ENCODE measurements at regions not wholly inside any gene's neighbourhood (a gene's known extent, or its start where the extent isn't known, plus 50 kb on each side); places are given as distances from the start of the nearest gene placed in this dataset.

DNA sequence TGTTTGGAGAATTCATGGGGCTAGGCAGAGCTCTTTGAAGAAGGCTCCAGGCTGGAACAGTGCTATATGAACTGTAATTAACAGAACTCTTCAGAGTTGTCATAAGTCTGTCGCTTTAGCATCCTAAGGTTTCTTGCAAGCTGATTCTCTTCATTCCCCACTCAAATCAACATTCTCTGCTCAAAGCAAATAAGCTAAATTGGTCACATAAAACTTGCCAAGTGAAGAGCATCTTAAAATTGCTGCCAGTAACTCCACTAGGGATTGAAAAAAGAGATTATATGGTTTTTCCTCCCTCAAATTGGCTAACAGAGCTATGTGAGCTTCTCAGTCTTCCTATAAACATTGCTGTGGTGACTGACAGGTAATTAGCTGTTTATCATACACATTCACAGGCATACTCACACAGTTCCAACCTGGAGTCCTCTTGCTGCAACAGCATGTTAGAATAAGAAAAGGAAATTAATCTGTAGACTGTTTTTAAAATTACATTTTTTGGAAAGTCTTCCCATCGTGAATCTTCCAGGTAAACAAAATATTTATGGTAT, 298.5 kb upstream of the ATP10B start:
- H3K4me3 ChIP-seq (ENCODE audit: low read length in 2 of 2), result no peak overlapping the region
- no peaks in the 10 kb centered on the region for H3K36me3 ChIP-seq (ENCODE audit: control insufficient read depth in 1 of 2, insufficient read depth in 2 of 2, low read length in 1 of 2)
- ATAC-seq (ENCODE audit: low FRiP score) (no peak), DNase-seq (no peak)
- no peaks in the 10 kb centered on the region for H3K9me3 ChIP-seq (ENCODE audit: control insufficient read depth, low read length)
- 77 to 79% methylated on average over 2 of the region's 2 CpGs for WGBS, 2 donors
- no peaks in the 10 kb centered on the region for H3K4me1 ChIP-seq (ENCODE audit: control insufficient read depth in 1 of 2, insufficient read depth in 2 of 2, low read length in 2 of 2)
- intact Hi-C loops (cut with DNase I), result no loop called here
- no peak overlapping the region for H3K27ac ChIP-seq (ENCODE audit: low read depth in 1 of 2, low read length in 2 of 2)
- peaks cover 0 to 2% of the 10 kb centered on the region in 2 donors for H3K27me3 ChIP-seq (ENCODE audit: control insufficient read depth in 1 of 2, insufficient read depth in 2 of 2, low read length in 1 of 2)

DNA sequence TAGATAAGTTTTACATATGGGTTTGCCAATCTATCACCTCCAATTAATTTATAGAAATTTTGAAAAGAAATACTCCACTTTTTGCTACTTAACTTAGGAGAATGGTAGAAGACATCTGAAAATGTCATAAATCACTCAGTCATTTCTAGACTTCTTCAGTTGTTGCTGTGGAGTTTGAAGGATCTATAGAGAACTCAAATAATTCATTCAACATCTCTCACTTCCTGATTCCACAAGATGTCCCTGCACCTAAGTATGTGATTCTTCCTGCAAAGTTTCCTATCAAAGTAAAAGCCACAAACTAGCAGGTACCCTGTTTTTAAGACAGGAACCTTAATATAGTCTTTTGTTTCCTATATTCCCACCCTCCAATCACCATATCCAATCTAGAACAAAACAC, 297.1 kb upstream of the ATP10B start:
- Histone ChIP-seq H3K4me1 (ENCODE audit: control insufficient read depth in 1 of 2, insufficient read depth in 2 of 2, low read length in 2 of 2) (no peaks in the 10 kb centered on the region), H3K36me3 (ENCODE audit: control insufficient read depth in 1 of 2, insufficient read depth in 2 of 2, low read length in 1 of 2) (no peaks in the 10 kb centered on the region), H3K9me3 (ENCODE audit: control insufficient read depth, low read length) (no peaks in the 10 kb centered on the region), H3K27me3 (ENCODE audit: control insufficient read depth in 1 of 2, insufficient read depth in 2 of 2, low read length in 1 of 2) (peaks cover 0 to 2% of the 10 kb centered on the region in 2 donors), H3K4me3 (ENCODE audit: low read length in 2 of 2) (no peak overlapping the region), H3K27ac (ENCODE audit: low read depth in 1 of 2, low read length in 2 of 2) (no peak overlapping the region)
- ATAC-seq (ENCODE audit: low FRiP score) (no peak), DNase-seq (no peak)
- intact Hi-C loops (cut with DNase I), result no loop called here

DNA sequence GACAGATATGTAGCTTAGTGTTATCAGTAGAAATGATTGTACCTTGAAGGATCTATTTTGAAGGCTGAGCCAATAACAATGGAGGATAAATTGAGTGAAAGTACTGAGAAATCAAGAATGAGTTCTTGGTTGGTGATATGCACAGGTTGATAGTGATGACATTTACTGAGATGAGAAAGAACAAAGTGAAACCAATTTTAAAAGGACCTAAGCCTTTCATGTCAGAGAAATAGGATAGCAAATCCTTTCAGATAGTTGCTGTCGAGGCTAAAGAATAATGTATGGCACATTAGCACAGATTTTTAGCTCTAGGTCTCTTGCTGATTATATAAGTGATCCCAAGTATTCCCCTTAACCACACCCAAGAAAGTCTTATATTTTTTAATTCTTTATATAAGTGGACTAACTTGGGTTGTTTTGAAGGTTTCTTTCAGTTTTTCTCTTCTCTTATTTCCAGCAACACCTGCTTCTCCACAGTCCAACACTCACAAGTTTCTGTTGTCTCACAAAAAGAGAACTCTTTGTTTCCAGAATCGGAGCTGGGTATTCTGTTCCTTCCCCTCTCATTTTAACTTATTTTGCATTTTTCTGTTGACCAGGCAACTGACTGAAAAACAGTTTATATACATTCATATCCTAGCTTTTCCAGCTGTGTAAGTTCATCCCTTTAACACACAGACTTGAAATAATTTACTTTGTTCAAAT, 286.9 kb upstream of the ATP10B start:
- no peaks in the 10 kb centered on the region for H3K36me3 ChIP-seq (ENCODE audit: control insufficient read depth in 1 of 2, insufficient read depth in 2 of 2, low read length in 1 of 2)
- no peaks in the 10 kb centered on the region for H3K4me1 ChIP-seq (ENCODE audit: control insufficient read depth in 1 of 2, insufficient read depth in 2 of 2, low read length in 2 of 2)
- DNase-seq (no peak), ATAC-seq (ENCODE audit: low FRiP score) (no peak)
- H3K27me3 ChIP-seq (ENCODE audit: control insufficient read depth in 1 of 2, insufficient read depth in 2 of 2, low read length in 1 of 2), result no peaks in the 10 kb centered on the region
- no peak overlapping the region for H3K27ac ChIP-seq (ENCODE audit: low read depth in 1 of 2, low read length in 2 of 2)
- H3K9me3 ChIP-seq (ENCODE audit: control insufficient read depth, low read length), result no peaks in the 10 kb centered on the region
- WGBS, 2 donors, result 61 to 72% methylated on average over 2 of the region's 2 CpGs
- H3K4me3 ChIP-seq (ENCODE audit: low read length in 2 of 2), result no peak overlapping the region
- intact Hi-C loops (cut with DNase I), result no loop called here

DNA sequence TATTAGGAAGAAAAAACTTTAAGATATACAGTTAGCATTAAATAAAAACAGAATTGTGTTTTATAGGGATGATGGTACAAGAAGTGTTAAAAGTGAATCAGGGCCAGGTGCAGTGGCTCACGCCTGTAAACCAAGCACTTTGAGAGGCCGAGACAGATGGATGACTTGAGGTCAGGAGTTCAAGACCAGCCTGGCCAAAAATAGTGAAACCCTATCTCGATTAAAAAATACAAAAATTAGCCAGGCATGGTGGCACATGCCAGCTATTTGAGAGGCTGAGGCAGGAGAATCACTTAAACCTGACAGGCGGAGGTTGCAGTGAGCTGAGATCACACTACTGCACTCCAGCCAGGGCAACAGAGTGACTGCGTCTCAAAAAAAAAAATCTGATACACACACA, 282.9 kb upstream of the ATP10B start:
- H3K27ac ChIP-seq (ENCODE audit: low read depth in 1 of 2, low read length in 2 of 2), result no peak overlapping the region
- no peaks in the 10 kb centered on the region for H3K4me1 ChIP-seq (ENCODE audit: control insufficient read depth in 1 of 2, insufficient read depth in 2 of 2, low read length in 2 of 2)
- DNase-seq (no peak), ATAC-seq (ENCODE audit: low FRiP score) (no peak)
- WGBS, 2 donors, result 35 to 46% methylated on average over 5 of the region's 5 CpGs
- H3K4me3 ChIP-seq (ENCODE audit: low read length in 2 of 2), result no peak overlapping the region
- H3K36me3 ChIP-seq (ENCODE audit: control insufficient read depth in 1 of 2, insufficient read depth in 2 of 2, low read length in 1 of 2), result no peaks in the 10 kb centered on the region
- intact Hi-C loops (cut with DNase I), result no loop called here
- H3K9me3 ChIP-seq (ENCODE audit: control insufficient read depth, low read length), result no peaks in the 10 kb centered on the region
- H3K27me3 ChIP-seq (ENCODE audit: control insufficient read depth in 1 of 2, insufficient read depth in 2 of 2, low read length in 1 of 2), result no peaks in the 10 kb centered on the region

DNA sequence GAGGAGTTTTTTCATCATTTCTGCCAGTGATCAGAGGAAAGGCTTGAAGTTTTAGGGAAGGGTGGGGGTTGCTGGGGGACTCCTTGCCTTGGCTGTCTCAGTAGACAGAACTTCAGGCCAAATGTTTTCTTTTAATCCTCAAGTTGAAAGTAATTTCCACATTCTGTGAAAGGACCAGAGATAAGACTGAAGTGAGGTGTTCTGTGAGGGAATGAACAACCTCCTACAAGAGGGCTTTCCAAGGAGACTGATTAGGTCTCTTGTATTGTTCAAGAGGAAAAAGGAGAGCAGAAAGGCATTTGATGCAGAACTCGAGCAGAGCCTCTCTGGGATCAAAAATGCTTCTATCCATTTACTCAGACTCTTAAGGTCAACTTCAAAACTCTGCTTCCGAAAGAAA, 282.1 kb upstream of the ATP10B start:
- intact Hi-C loops (cut with DNase I), result no loop called here
- 39 to 48% methylated on average over 2 of the region's 2 CpGs for WGBS, 2 donors

DNA sequence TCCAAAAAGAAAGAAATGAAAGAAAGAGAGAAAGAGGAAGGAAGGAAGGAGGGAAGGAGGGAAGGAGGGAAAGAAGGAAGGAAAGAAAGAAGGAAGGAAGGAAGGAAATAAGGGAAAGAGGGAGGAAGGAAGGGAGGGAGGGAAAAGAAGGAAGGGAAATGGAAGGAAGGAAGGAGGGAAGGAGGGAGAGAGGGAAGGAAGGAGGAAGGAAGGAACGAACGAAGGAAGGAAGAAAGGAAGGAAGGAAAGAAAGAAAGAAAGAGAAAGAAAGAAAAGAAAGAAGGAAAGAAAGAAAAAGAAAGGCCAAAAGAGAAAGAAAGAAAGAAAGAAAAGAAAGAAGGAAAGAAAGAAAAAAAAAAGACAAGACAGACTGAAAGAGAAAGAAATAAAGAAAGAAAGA, 263.9 kb upstream of the ATP10B start:
- intact Hi-C loops (cut with DNase I), result no loop called here
- no peak for ATAC-seq (ENCODE audit: low FRiP score)
- 77 to 85% methylated on average over 2 of the region's 2 CpGs for WGBS, 2 donors

More for the DNA sequence above, 282.1 kb upstream of the ATP10B start:
- no peaks in the 10 kb centered on the region for H3K36me3 ChIP-seq (ENCODE audit: control insufficient read depth in 1 of 2, insufficient read depth in 2 of 2, low read length in 1 of 2)
- H3K27me3 ChIP-seq (ENCODE audit: control insufficient read depth in 1 of 2, insufficient read depth in 2 of 2, low read length in 1 of 2), result no peaks in the 10 kb centered on the region
- no peak overlapping the region for H3K27ac ChIP-seq (ENCODE audit: low read depth in 1 of 2, low read length in 2 of 2)
- DNase-seq (no peak), ATAC-seq (ENCODE audit: low FRiP score) (no peak)
- H3K4me1 ChIP-seq (ENCODE audit: control insufficient read depth in 1 of 2, insufficient read depth in 2 of 2, low read length in 2 of 2), result no peaks in the 10 kb centered on the region
- H3K9me3 ChIP-seq (ENCODE audit: control insufficient read depth, low read length), result peaks cover 1% of the 10 kb centered on the region
- no peak overlapping the region for H3K4me3 ChIP-seq (ENCODE audit: low read length in 2 of 2)

DNA sequence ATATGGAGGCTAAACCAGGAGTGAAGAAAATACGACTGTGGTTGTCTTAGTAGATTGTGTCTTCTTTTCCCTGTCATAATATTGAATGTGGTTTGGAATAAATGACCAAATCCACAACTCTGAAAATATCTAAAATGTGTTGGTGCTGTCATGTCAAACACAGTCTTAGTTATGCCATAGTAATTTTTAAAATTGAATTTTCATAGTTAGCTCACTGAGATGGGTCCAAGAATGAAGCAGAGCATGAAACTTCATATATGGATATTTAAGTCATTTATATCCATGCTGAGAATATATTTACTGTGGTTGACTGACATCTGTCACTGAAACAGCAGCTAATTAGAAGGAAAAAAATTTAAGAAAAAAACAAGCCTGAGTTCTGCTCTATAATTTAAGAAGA, 260.4 kb upstream of the ATP10B start:
- WGBS, 2 donors, result 65 to 72% methylated on average over 1 of the region's 1 CpG
- no peaks in the 10 kb centered on the region for H3K36me3 ChIP-seq (ENCODE audit: control insufficient read depth in 1 of 2, insufficient read depth in 2 of 2, low read length in 1 of 2)
- no peak overlapping the region for H3K27ac ChIP-seq (ENCODE audit: low read depth in 1 of 2, low read length in 2 of 2)
- H3K4me1 ChIP-seq (ENCODE audit: control insufficient read depth in 1 of 2, insufficient read depth in 2 of 2, low read length in 2 of 2), result no peaks in the 10 kb centered on the region
- H3K27me3 ChIP-seq (ENCODE audit: control insufficient read depth in 1 of 2, insufficient read depth in 2 of 2, low read length in 1 of 2), result peaks cover 0 to 1% of the 10 kb centered on the region in 2 donors
- ATAC-seq (ENCODE audit: low FRiP score), result no peak
- no peak overlapping the region for H3K4me3 ChIP-seq (ENCODE audit: low read length in 2 of 2)
- DNase-seq, result no peak
- intact Hi-C loops (cut with DNase I), result no loop called here
- H3K9me3 ChIP-seq (ENCODE audit: control insufficient read depth, low read length), result peaks cover 2% of the 10 kb centered on the region

More for the DNA sequence above, 263.9 kb upstream of the ATP10B start:
- no peak for DNase-seq
- H3K9me3 ChIP-seq (ENCODE audit: control insufficient read depth, low read length), result peaks cover under 1% of the 10 kb centered on the region
- H3K4me1 ChIP-seq (ENCODE audit: control insufficient read depth in 1 of 2, insufficient read depth in 2 of 2, low read length in 2 of 2), result no peaks in the 10 kb centered on the region
- no peak overlapping the region for H3K27ac ChIP-seq (ENCODE audit: low read depth in 1 of 2, low read length in 2 of 2)
- H3K27me3 ChIP-seq (ENCODE audit: control insufficient read depth in 1 of 2, insufficient read depth in 2 of 2, low read length in 1 of 2), result peaks cover 0 to under 1% of the 10 kb centered on the region in 2 donors
- no peaks in the 10 kb centered on the region for H3K36me3 ChIP-seq (ENCODE audit: control insufficient read depth in 1 of 2, insufficient read depth in 2 of 2, low read length in 1 of 2)
- no peak overlapping the region for H3K4me3 ChIP-seq (ENCODE audit: low read length in 2 of 2)

DNA sequence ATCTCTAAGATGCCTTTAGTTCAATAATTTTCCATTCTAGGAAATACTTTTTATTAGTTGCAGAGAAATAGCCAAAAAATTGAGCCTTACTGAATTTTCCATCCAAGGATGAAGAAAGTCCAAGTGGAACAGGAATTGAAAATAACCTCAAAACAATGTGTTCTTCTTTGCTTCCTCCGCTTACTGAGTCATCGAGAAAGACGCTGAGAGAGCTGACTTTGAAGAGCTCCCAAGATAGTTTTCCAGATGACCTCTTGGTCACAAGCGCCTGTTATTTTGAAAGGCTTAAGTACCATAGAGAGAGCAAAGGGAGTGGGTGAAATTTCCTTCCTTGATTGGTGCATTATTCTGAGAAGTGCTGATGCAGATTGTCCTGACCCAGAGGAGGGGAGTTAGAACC, 253.5 kb upstream of the ATP10B start:
- Histone ChIP-seq H3K27ac (ENCODE audit: low read depth in 1 of 2, low read length in 2 of 2) (no peak overlapping the region), H3K4me3 (ENCODE audit: low read length in 2 of 2) (no peak overlapping the region), H3K27me3 (ENCODE audit: control insufficient read depth in 1 of 2, insufficient read depth in 2 of 2, low read length in 1 of 2) (no peaks in the 10 kb centered on the region), H3K36me3 (ENCODE audit: control insufficient read depth in 1 of 2, insufficient read depth in 2 of 2, low read length in 1 of 2) (no peaks in the 10 kb centered on the region), H3K9me3 (ENCODE audit: control insufficient read depth, low read length) (no peaks in the 10 kb centered on the region), H3K4me1 (ENCODE audit: control insufficient read depth in 1 of 2, insufficient read depth in 2 of 2, low read length in 2 of 2) (no peaks in the 10 kb centered on the region)
- intact Hi-C loops (cut with DNase I), result no loop called here
- ATAC-seq (ENCODE audit: low FRiP score) (peak; percentile 60), DNase-seq (no peak)
- WGBS, 2 donors, result 21 to 27% methylated on average over 4 of the region's 4 CpGs

DNA sequence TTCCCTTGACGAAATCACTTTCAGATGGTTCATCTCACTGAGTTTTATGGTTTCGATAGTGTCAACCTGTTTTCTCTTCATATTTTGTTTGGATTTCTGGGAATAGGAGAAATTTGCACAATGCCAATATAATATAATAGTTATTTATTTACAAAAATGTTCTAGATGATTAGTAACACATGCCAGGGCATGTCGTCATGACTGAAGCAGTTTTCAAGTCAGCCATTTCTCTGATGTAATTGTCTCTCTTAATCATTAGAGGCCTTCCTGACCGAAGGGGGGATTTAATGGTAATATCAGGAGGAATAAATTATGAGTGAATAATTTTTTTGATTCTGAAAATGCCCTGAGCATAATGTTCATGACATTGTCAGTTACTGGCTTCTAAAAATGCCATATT, 246.5 kb upstream of the ATP10B start:
- WGBS, 2 donors, result 79 to 80% methylated on average over 4 of the region's 4 CpGs
- Histone ChIP-seq H3K27me3 (ENCODE audit: control insufficient read depth in 1 of 2, insufficient read depth in 2 of 2, low read length in 1 of 2) (no peaks in the 10 kb centered on the region), H3K4me1 (ENCODE audit: control insufficient read depth in 1 of 2, insufficient read depth in 2 of 2, low read length in 2 of 2) (no peaks in the 10 kb centered on the region), H3K4me3 (ENCODE audit: low read length in 2 of 2) (no peak overlapping the region), H3K36me3 (ENCODE audit: control insufficient read depth in 1 of 2, insufficient read depth in 2 of 2, low read length in 1 of 2) (no peaks in the 10 kb centered on the region), H3K27ac (ENCODE audit: low read depth in 1 of 2, low read length in 2 of 2) (no peak overlapping the region), H3K9me3 (ENCODE audit: control insufficient read depth, low read length) (no peaks in the 10 kb centered on the region)
- intact Hi-C loops (cut with DNase I), result no loop called here
- ATAC-seq (ENCODE audit: low FRiP score), result no peak
- no peak for DNase-seq
